ENCODE measurements at regions not wholly inside any gene's neighbourhood (a gene's known extent, or its start where the extent isn't known, plus 50 kb on each side); places are given as distances from the start of the nearest gene placed in this dataset.

GRCh38 chr15:61584410-61584809 lies 355.3 kb upstream of the RORA start:
- DNase-seq (no peak), ATAC-seq (no peak)
- Histone ChIP-seq H3K9me3 (no peaks in the 10 kb centered on the region), H3K36me3 (replicated peaks in 1 of 2; ENCODE audit: insufficient read depth in 1 of 2, low read depth in 2 of 2) (no peaks in the 10 kb centered on the region), H3K27ac (no peak overlapping the region), H3K27me3 (no peaks in the 10 kb centered on the region), H3K4me1 (no peaks in the 10 kb centered on the region), H3K4me3 (no peak overlapping the region)
- intact Hi-C loops (cut with DNase I) = no loop called here
- WGBS, 2 donors = 41 to 44% methylated on average over 5 of the region's 5 CpGs
- no peak for TF ChIP-seq CTCF (IDR thresholded peaks at IDR 0.05)
- TF ChIP-seq POLR2A (IDR thresholded peaks at IDR 0.05) = no peak

GRCh38 chr15:61582092-61582491 lies 353.0 kb upstream of the RORA start:
- Histone ChIP-seq H3K27me3 (no peaks in the 10 kb centered on the region), H3K4me3 (no peak overlapping the region), H3K9me3 (no peaks in the 10 kb centered on the region), H3K36me3 (replicated peaks in 1 of 2; ENCODE audit: insufficient read depth in 1 of 2, low read depth in 2 of 2) (no peaks in the 10 kb centered on the region), H3K27ac (no peak overlapping the region), H3K4me1 (no peaks in the 10 kb centered on the region)
- WGBS, 2 donors = 8% methylated on average over 1 of the region's 1 CpG
- intact Hi-C loops (cut with DNase I) = no loop called here
- no peak for DNase-seq
- TF ChIP-seq POLR2A (IDR thresholded peaks at IDR 0.05) (no peak), CTCF (IDR thresholded peaks at IDR 0.05) (no peak)
- ATAC-seq = no peak

DNA sequence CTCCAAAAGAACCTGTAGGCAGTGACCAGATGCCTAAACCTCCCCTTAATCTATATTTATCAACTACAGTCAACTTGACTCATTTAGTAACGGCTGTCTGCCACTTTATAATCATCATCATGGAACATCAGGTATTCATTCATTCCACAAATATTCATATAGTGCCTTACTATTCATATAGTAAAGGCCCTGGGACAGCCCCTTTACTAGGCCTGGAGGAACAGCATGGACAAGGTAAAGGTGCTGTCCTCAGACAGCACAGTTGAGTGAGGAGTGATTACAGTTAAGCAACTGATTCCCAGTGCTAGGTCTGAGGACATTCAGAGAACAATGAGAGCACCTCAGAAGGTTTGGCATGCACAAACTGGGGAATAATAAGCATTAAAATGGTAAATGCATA lies 346.5 kb upstream of the RORA start:
- intact Hi-C loops (cut with DNase I) = no loop called here
- no peak for DNase-seq
- no peak overlapping the region for H3K27ac ChIP-seq
- H3K9me3 ChIP-seq = no peaks in the 10 kb centered on the region
- whole genome bisulfite sequencing, 2 donors = 62 to 73% methylated on average over 1 of the region's 1 CpG
- no peaks in the 10 kb centered on the region for H3K4me1 ChIP-seq
- H3K27me3 ChIP-seq = no peaks in the 10 kb centered on the region
- no peak for ATAC-seq
- H3K36me3 ChIP-seq (replicated peaks in 1 of 2; ENCODE audit: insufficient read depth in 1 of 2, low read depth in 2 of 2) = no peaks in the 10 kb centered on the region
- no peak overlapping the region for H3K4me3 ChIP-seq
- TF ChIP-seq POLR2A (IDR thresholded peaks at IDR 0.05) (no peak), CTCF (IDR thresholded peaks at IDR 0.05) (no peak)

- H3K27me3 ChIP-seq = no peaks in the 10 kb centered on the region
- no peaks in the 10 kb centered on the region for H3K36me3 ChIP-seq (replicated peaks in 1 of 2; ENCODE audit: insufficient read depth in 1 of 2, low read depth in 2 of 2)
- ATAC-seq (no peak), DNase-seq (no peak)
- H3K27ac ChIP-seq = no peak overlapping the region
- H3K4me1 ChIP-seq = no peaks in the 10 kb centered on the region
- no peak overlapping the region for H3K4me3 ChIP-seq
- no peak for TF ChIP-seq POLR2A (IDR thresholded peaks at IDR 0.05)
- no peak for TF ChIP-seq CTCF (IDR thresholded peaks at IDR 0.05)
- intact Hi-C loops (cut with DNase I) = no loop called here
- H3K9me3 ChIP-seq = no peaks in the 10 kb centered on the region
- 94 to 95% methylated on average over 1 of the region's 1 CpG for WGBS, 2 donors
Measured at GRCh38 chr15:61571026-61571425, 341.9 kb upstream of the RORA start.

GRCh38 chr15:61564785-61565184 lies 335.7 kb upstream of the RORA start:
- no peaks in the 10 kb centered on the region for H3K4me1 ChIP-seq
- TF ChIP-seq POLR2A (IDR thresholded peaks at IDR 0.05) (no peak), CTCF (IDR thresholded peaks at IDR 0.05) (no peak)

More at GRCh38 chr15:61564785-61565184, 335.7 kb upstream of the RORA start:
- DNase-seq (no peak), ATAC-seq (no peak)
- Histone ChIP-seq H3K27ac (no peak overlapping the region), H3K4me3 (no peak overlapping the region), H3K36me3 (replicated peaks in 1 of 2; ENCODE audit: insufficient read depth in 1 of 2, low read depth in 2 of 2) (no peaks in the 10 kb centered on the region), H3K9me3 (no peaks in the 10 kb centered on the region), H3K27me3 (no peaks in the 10 kb centered on the region)
- WGBS, 2 donors = 62 to 68% methylated on average over 3 of the region's 3 CpGs
- intact Hi-C loops (cut with DNase I) = no loop called here

All from body of pancreas (tissue), 4 donors.